ENCODE measurements at regions not wholly inside any gene's neighbourhood (a gene's known extent, or its start where the extent isn't known, plus 50 kb on each side); places are given as distances from the start of the nearest gene placed in this dataset.

DNA sequence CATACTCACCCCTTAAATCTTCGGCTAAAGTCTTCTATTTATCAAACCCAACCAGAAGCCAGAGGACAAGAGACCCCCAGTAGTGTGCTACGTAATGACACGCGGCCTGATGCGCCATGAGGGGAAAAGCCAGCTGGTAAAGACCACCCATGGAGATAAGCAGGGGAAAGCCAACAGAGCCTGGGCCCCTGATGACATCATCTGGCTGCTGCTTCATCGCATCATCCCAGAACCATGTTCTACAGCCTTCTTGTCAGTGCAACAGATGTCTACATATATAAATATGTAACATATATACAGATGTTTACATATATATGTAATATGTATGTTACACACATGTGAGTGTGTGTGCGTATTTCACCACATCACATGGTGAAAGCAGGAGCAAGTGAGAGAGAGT lies 81.7 kb upstream of the VANGL1 start:
- TF ChIP-seq, protein P1, sequence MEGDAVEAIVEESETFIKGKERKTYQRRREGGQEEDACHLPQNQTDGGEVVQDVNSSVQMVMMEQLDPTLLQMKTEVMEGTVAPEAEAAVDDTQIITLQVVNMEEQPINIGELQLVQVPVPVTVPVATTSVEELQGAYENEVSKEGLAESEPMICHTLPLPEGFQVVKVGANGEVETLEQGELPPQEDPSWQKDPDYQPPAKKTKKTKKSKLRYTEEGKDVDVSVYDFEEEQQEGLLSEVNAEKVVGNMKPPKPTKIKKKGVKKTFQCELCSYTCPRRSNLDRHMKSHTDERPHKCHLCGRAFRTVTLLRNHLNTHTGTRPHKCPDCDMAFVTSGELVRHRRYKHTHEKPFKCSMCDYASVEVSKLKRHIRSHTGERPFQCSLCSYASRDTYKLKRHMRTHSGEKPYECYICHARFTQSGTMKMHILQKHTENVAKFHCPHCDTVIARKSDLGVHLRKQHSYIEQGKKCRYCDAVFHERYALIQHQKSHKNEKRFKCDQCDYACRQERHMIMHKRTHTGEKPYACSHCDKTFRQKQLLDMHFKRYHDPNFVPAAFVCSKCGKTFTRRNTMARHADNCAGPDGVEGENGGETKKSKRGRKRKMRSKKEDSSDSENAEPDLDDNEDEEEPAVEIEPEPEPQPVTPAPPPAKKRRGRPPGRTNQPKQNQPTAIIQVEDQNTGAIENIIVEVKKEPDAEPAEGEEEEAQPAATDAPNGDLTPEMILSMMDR (IDR thresholded peaks at IDR 0.05; ENCODE audit: insufficient read depth, low read depth, low read length), result no peak
- H3K4me3 ChIP-seq (ENCODE audit: low read depth, low read length), result no peak overlapping the region
- no peak for DNase-seq (ENCODE audit: low read depth)

DNA sequence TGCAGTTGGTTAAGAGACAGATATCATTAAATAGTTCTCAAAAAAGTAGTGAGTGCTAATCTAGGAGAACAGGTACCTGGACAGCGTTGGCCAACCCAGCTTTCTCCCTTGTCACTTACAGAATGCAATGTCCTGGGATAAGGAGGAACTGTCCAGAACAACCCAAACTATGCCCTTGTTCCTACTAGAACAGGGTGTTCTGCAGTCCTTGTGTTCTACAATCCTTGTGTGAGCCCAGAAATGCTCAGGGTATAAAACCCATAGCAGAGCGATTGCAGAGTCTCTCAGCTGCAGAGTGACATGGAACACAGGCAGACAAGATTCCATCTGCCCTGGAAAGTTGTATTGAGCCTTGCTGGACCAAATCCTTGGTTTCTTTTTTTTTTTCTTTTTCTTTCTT lies 83.5 kb upstream of the VANGL1 start:
- no peak for DNase-seq (ENCODE audit: low read depth)
- H3K4me3 ChIP-seq (ENCODE audit: low read depth, low read length), result no peak overlapping the region
- TF ChIP-seq, protein P1 (IDR thresholded peaks at IDR 0.05; ENCODE audit: insufficient read depth, low read depth, low read length), result no peak

DNA sequence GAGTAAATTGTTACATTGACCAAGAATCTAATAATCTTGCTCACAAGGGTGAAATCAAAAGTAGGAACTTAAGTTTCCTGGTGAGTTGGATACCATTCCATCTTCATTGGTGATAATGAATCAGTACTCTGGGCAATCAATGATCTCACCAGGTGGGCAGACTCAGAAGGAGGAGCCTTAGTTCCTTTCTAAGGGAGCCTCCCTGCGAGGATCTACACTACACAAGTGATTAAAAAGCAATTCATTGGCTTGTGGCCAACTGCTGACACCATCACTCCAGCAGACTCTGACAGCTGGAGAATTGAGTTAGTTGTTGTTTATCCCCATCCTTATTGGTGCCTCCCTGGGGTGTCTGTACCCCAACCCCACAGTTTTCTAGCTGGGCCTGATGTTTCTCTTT lies 84.1 kb upstream of the VANGL1 start:
- no peak for DNase-seq (ENCODE audit: low read depth)
- TF ChIP-seq, protein P1 (IDR thresholded peaks at IDR 0.05; ENCODE audit: insufficient read depth, low read depth, low read length), result no peak
- H3K4me3 ChIP-seq (ENCODE audit: low read depth, low read length), result no peak overlapping the region

DNA sequence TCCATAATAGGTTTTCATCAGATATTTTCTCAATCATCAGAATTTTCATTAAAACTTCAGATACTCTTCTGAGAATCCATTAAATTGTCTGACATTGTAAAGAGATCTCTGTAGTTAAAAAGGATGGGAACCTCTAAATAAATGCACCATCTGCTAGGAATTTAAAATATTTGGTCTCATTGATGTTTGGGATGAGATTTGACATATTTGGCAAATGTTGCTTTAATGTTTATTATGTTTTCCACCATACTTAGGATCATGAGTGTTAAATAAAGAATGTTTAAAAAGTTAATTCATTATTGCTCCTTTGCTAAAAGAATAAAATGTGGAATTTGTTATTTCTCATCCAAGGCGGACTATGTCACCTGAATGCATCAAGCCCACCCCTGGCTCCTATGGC lies 85.5 kb upstream of the VANGL1 start:
- DNase-seq (ENCODE audit: low read depth), result no peak
- H3K4me3 ChIP-seq (ENCODE audit: low read depth, low read length), result no peak overlapping the region
- TF ChIP-seq, protein P1 (IDR thresholded peaks at IDR 0.05; ENCODE audit: insufficient read depth, low read depth, low read length), result no peak

DNA sequence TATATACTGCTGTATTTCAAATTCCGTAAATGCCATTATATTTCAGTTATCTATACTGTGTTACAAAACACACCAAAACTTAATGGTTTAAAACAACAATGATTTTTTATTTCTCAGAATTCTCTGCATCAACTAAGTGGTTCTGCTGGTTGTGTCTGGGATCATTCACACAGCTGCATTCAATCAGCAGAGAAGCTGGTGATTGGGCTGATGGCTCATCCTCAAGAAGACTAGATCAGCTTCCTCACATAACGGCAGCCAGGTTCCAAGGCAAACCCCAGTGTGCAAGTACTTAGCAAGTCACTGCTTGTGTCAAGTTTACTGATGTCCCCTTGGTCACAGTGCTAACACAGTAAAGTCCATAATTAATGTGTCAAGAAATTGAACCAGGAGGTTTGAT lies 86.3 kb upstream of the VANGL1 start:
- TF ChIP-seq, protein P1 (IDR thresholded peaks at IDR 0.05; ENCODE audit: insufficient read depth, low read depth, low read length), result no peak
- DNase-seq (ENCODE audit: low read depth), result no peak
- no peak overlapping the region for H3K4me3 ChIP-seq (ENCODE audit: low read depth, low read length)

DNA sequence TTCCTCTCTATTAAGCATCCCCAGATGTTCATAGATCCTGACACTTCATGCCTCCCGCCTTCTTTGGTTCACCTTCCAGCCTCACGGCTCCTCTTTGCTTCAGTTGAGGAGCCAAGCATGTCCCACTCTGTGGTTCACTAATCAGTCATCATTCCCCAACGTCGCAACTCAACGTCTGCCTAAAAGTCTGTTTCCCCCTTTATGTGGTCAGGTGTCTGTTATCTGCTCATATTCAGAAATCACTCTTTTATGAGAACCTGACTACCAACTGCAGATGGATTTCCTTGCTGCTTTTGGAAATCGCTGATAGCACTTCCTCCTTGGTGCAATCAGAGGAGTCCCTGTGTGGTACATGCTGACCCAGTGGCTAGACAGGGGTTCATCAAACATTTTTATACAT lies 94.1 kb upstream of the VANGL1 start:
- DNase-seq (ENCODE audit: low read depth), result no peak
- TF ChIP-seq, protein P1 (IDR thresholded peaks at IDR 0.05; ENCODE audit: insufficient read depth, low read depth, low read length), result no peak
- H3K4me3 ChIP-seq (ENCODE audit: low read depth, low read length), result no peak overlapping the region

DNA sequence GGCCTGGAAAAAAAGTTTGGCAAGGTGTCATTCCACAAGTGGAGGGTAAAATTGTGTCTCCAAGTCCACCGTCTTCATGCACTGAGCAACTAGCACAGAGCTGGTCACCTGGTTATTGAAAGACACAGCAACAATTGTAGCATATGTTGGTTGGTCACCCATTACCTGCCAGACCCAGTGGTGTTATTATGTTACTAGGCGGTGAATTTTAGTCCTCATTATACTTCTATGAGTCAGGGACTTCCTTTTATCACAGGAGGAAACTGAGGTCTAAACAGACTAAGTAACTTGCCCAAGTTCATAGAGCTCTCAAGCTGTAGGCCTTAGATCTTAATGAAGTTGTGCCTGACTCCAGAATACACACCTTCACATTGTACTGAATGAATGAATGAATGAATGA lies 94.9 kb upstream of the VANGL1 start:
- TF ChIP-seq, protein P1 (IDR thresholded peaks at IDR 0.05; ENCODE audit: insufficient read depth, low read depth, low read length), result no peak
- no peak for DNase-seq (ENCODE audit: low read depth)
- H3K4me3 ChIP-seq (ENCODE audit: low read depth, low read length), result no peak overlapping the region
